T-cell (primary cell): ENCODE measurements at regions not wholly inside any gene's neighbourhood (a gene's known extent, or its start where the extent isn't known, plus 50 kb on each side); places are given as distances from the start of the nearest gene placed in this dataset.
"Not testable (repeated sequence)": the region's sequence is repeated elsewhere in the genome, so short reads cannot be mapped to it uniquely, and the experiment has no call there.

ENCODE experiments used
- ATAC-seq, 4 experiments: fragments of 200-7000 bp in 3 of 4; fragments of 150-1000 bp in 1 of 4; cut with Tn5 transposase; replicated peaks in 1 of 4; 1 replicate in 3 of 4; 2 replicates in 1 of 4; pipeline ENCODE4 v1.10.0; 2021; ENCODE audit warnings: moderate library complexity in 3 of 4, mild to moderate bottlenecking in 2 of 4, moderate number of reproducible peaks in 1 of 4
- CTCF ChIA-PET, 2 donors: fragments of 300-600 bp; sonication (Branson Sonifier 250); formaldehyde crosslinking; loops; one replicate each; lab custom pipeline; 2022; ENCODE audit warnings: antibody characterized with exemption in 2 of 2; lab: Charles Lee
- POLR2A ChIA-PET, 2 donors: fragments of 300-600 bp; sonication (Branson Sonifier 250); formaldehyde crosslinking; loops; one replicate each; lab custom pipeline; 2022; ENCODE audit warnings: antibody characterized with exemption in 2 of 2; lab: Charles Lee
- DNase-seq, 35 experiments: peaks; one replicate each; pipeline versions ENCODE4 v3.0.0 to v3.0.0-alpha.2; 2013 to 2023
- H3K27ac ChIP-seq: one replicate; pipeline ENCODE4 v1.5.1; 2013; ENCODE audit warnings: low read length
- H3K27me3 ChIP-seq, 2 experiments: replicated peaks in 1 of 2; 1 replicate in 1 of 2; 2 replicates in 1 of 2; pipeline versions ENCODE4 v1.6.1 to v1.7.0; 2013; ENCODE audit warnings: low read length in 1 of 2, mixed read lengths in 1 of 2; ENCODE audit not compliant: control insufficient read depth in 2 of 2, insufficient read depth in 2 of 2; ENCODE audit errors: extremely low read depth in 1 of 2
- H3K36me3 ChIP-seq, 2 donors: 1 replicate in 1 of 2; 2 replicates in 1 of 2; pipeline versions ENCODE4 v1.6.1 to v1.7.0; 2013; ENCODE audit warnings: low read length in 1 of 2; ENCODE audit not compliant: control insufficient read depth in 2 of 2, insufficient read depth in 1 of 2; ENCODE audit errors: extremely low read depth in 1 of 2
- H3K4me1 ChIP-seq, 2 experiments: 1 replicate in 1 of 2; 2 replicates in 1 of 2; pipeline versions ENCODE4 v1.6.1 to v1.7.0; 2013; ENCODE audit warnings: low read length in 2 of 2, mixed read lengths in 1 of 2; ENCODE audit not compliant: insufficient read depth in 2 of 2, control insufficient read depth in 1 of 2; ENCODE audit errors: extremely low read depth in 1 of 2
- H3K4me3 ChIP-seq, 2 donors: 1 replicate in 1 of 2; 2 replicates in 1 of 2; pipeline versions ENCODE4 v1.5.1 to v1.7.0; 2013; ENCODE audit warnings: mild to moderate bottlenecking in 2 of 2, low read length in 1 of 2, moderate library complexity in 1 of 2; ENCODE audit not compliant: control insufficient read depth in 1 of 2; ENCODE audit errors: extremely low read depth in 1 of 2
- H3K9me3 ChIP-seq: 2 replicates; pipeline ENCODE4 v1.7.0; 2013
- H3K27ac Mint-ChIP-seq, 2 donors: one replicate each; pipeline ENCODE4 v1.8.0; 2020 to 2021; ENCODE audit warnings: mild to moderate bottlenecking in 2 of 2, mixed read lengths in 2 of 2
- H3K27me3 Mint-ChIP-seq, 2 donors: one replicate each; pipeline ENCODE4 v1.8.0; 2021 to 2022; ENCODE audit warnings: mixed read lengths in 2 of 2
- H3K36me3 Mint-ChIP-seq: one replicate; pipeline ENCODE4 v1.8.0; 2021; ENCODE audit warnings: mixed read lengths
- H3K4me1 Mint-ChIP-seq, 3 donors: one replicate each; pipeline ENCODE4 v1.8.0; 2020 to 2022; ENCODE audit warnings: mixed read lengths in 3 of 3, mild to moderate bottlenecking in 1 of 3
- H3K4me3 Mint-ChIP-seq, 3 donors: one replicate each; pipeline ENCODE4 v1.8.0; 2020 to 2022; ENCODE audit warnings: mild to moderate bottlenecking in 3 of 3, mixed read lengths in 3 of 3, moderate library complexity in 3 of 3
- H3K9me3 Mint-ChIP-seq, 3 donors: one replicate each; pipeline ENCODE4 v1.8.0; 2020 to 2022; ENCODE audit warnings: mixed read lengths in 3 of 3
- WGBS: methylation state at CpG from one replicate; pipeline ENCODE4 v1.1.5; 2013; ENCODE audit warnings: missing lambda C conversion rate; ENCODE audit not compliant: insufficient coverage; 5-methylcytosine and 5-hydroxymethylcytosine counted together

GRCh38 chr7:32793053-32793452 lies 98.5 kb downstream of the KBTBD2 start:
- H3K27ac ChIP-seq, H3K4me1 Mint-ChIP-seq, H3K4me3 Mint-ChIP-seq, POLR2A ChIA-PET, H3K27ac Mint-ChIP-seq, H3K27me3 ChIP-seq, CTCF ChIA-PET, ATAC-seq, H3K9me3 Mint-ChIP-seq, DNase-seq, H3K36me3 ChIP-seq, H3K4me1 ChIP-seq, H3K36me3 Mint-ChIP-seq, H3K9me3 ChIP-seq, H3K4me3 ChIP-seq: not testable (repeated sequence)
- no CpG with 5 or more reads among the region's 5 CpGs for WGBS
- H3K27me3 Mint-ChIP-seq, result peaks cover 8 to 18% of the 10 kb centered on the region in 2 donors

- H3K27me3 ChIP-seq, H3K4me3 Mint-ChIP-seq, H3K36me3 ChIP-seq, H3K9me3 Mint-ChIP-seq, ATAC-seq, H3K4me3 ChIP-seq, H3K4me1 Mint-ChIP-seq, H3K9me3 ChIP-seq, CTCF ChIA-PET, H3K4me1 ChIP-seq, DNase-seq, POLR2A ChIA-PET, H3K27ac Mint-ChIP-seq, H3K36me3 Mint-ChIP-seq, H3K27ac ChIP-seq: not testable (repeated sequence)
- peaks cover 8 to 15% of the 10 kb centered on the region in 2 donors for H3K27me3 Mint-ChIP-seq
- 83% methylated on average over 3 of the region's 7 CpGs for WGBS
These were observed 100.7 kb downstream of the KBTBD2 start for GRCh38 chr7:32790766-32791430.

GRCh38 chr7:32789266-32789665 lies 102.3 kb downstream of the KBTBD2 start:
- 100% methylated on average over 4 of the region's 8 CpGs for WGBS
- POLR2A ChIA-PET, H3K9me3 Mint-ChIP-seq: not testable (repeated sequence)

GRCh38 chr7:32788174-32788573 lies 103.4 kb downstream of the KBTBD2 start:
- CTCF ChIA-PET, H3K27ac ChIP-seq, DNase-seq, H3K4me1 ChIP-seq, H3K36me3 ChIP-seq, H3K9me3 Mint-ChIP-seq, H3K27me3 ChIP-seq, H3K4me3 ChIP-seq, H3K9me3 ChIP-seq, POLR2A ChIA-PET, H3K4me3 Mint-ChIP-seq, H3K4me1 Mint-ChIP-seq, ATAC-seq, H3K36me3 Mint-ChIP-seq, H3K27ac Mint-ChIP-seq: not testable (repeated sequence)
- 83% methylated on average over 1 of the region's 2 CpGs for WGBS
- peaks cover 6 to 17% of the 10 kb centered on the region in 2 donors for H3K27me3 Mint-ChIP-seq

More at GRCh38 chr7:32789266-32789665, 102.3 kb downstream of the KBTBD2 start:
- H3K4me3 ChIP-seq, H3K4me1 ChIP-seq, H3K36me3 Mint-ChIP-seq, H3K27ac ChIP-seq, H3K27ac Mint-ChIP-seq, DNase-seq, H3K27me3 ChIP-seq, H3K36me3 ChIP-seq, H3K4me3 Mint-ChIP-seq, ATAC-seq, H3K9me3 ChIP-seq, CTCF ChIA-PET, H3K4me1 Mint-ChIP-seq: not testable (repeated sequence)
- peaks cover 8 to 17% of the 10 kb centered on the region in 2 donors for H3K27me3 Mint-ChIP-seq

- H3K36me3 Mint-ChIP-seq, ATAC-seq, POLR2A ChIA-PET, H3K27me3 ChIP-seq, H3K36me3 ChIP-seq, H3K4me3 Mint-ChIP-seq, H3K4me3 ChIP-seq, H3K4me1 ChIP-seq, H3K27me3 Mint-ChIP-seq, CTCF ChIA-PET, H3K9me3 ChIP-seq, H3K27ac ChIP-seq, H3K4me1 Mint-ChIP-seq, DNase-seq, H3K27ac Mint-ChIP-seq: not testable (repeated sequence)
- 74% methylated on average over 3 of the region's 5 CpGs for WGBS
- H3K9me3 Mint-ChIP-seq, result peaks cover 0 to 12% (median 0%) of the 10 kb centered on the region in 3 donors
These were observed 106.1 kb downstream of the KBTBD2 start for GRCh38 chr7:32785365-32785944.

GRCh38 chr7:32779895-32780294 lies 111.7 kb downstream of the KBTBD2 start:
- ATAC-seq, H3K27me3 Mint-ChIP-seq, POLR2A ChIA-PET, H3K4me3 ChIP-seq, H3K27ac ChIP-seq, H3K27ac Mint-ChIP-seq, H3K27me3 ChIP-seq, DNase-seq, CTCF ChIA-PET, H3K9me3 ChIP-seq, H3K36me3 Mint-ChIP-seq, H3K4me3 Mint-ChIP-seq, H3K4me1 ChIP-seq, H3K4me1 Mint-ChIP-seq, H3K36me3 ChIP-seq: not testable (repeated sequence)
- WGBS, result no CpG with 5 or more reads among the region's 1 CpG
- H3K9me3 Mint-ChIP-seq, result peaks cover 0 to 12% (median 0%) of the 10 kb centered on the region in 3 donors
